OCI-LY3 (cell line): ENCODE measurements at regions not wholly inside any gene's neighbourhood (a gene's known extent, or its start where the extent isn't known, plus 50 kb on each side); places are given as distances from the start of the nearest gene placed in this dataset.

Experiments
- EZH2phosphoT487 ChIP-seq: fragments of 200-600 bp; shearing (Covaris generic); IDR thresholded peaks from 2 replicates; pipeline ENCODE4 v1.6.1; 2018; ENCODE audit warnings: antibody characterized with exemption, mixed run types, low read depth
- TF ChIP-seq, protein P1 (sequence below): fragments of 200-600, 300-600 bp; sonication (generic); IDR thresholded peaks from 2 replicates; pipeline ENCODE4 v1.5.1; 2014; ENCODE audit warnings: antibody characterized with exemption, low read length, low read depth

DNA sequence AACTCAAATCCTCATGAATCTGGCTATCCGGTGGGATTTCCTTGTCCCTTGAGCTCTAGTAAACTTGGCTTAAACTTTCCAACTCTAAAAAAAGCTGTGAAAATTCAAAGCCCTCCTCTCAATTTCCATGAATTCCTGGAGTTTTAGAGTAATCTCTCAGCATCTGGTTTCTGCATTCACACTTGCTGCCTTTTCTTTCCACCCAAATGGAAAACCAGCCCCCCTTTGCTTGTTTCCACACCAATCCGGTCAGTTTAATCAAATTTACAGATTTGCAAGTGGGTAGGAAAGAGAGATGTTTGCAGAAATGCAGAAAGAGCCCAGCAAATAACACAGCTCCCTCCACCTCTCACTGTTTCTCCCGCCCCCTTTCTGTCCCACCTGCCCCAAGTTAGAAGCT lies 91.1 kb downstream of the ENC1 start:
- TF ChIP-seq, protein P1, sequence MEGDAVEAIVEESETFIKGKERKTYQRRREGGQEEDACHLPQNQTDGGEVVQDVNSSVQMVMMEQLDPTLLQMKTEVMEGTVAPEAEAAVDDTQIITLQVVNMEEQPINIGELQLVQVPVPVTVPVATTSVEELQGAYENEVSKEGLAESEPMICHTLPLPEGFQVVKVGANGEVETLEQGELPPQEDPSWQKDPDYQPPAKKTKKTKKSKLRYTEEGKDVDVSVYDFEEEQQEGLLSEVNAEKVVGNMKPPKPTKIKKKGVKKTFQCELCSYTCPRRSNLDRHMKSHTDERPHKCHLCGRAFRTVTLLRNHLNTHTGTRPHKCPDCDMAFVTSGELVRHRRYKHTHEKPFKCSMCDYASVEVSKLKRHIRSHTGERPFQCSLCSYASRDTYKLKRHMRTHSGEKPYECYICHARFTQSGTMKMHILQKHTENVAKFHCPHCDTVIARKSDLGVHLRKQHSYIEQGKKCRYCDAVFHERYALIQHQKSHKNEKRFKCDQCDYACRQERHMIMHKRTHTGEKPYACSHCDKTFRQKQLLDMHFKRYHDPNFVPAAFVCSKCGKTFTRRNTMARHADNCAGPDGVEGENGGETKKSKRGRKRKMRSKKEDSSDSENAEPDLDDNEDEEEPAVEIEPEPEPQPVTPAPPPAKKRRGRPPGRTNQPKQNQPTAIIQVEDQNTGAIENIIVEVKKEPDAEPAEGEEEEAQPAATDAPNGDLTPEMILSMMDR = no peak
- no peak for TF ChIP-seq EZH2phosphoT487
